ENCODE measurements at regions not wholly inside any gene's neighbourhood (a gene's known extent, or its start where the extent isn't known, plus 50 kb on each side); places are given as distances from the start of the nearest gene placed in this dataset.

DNA sequence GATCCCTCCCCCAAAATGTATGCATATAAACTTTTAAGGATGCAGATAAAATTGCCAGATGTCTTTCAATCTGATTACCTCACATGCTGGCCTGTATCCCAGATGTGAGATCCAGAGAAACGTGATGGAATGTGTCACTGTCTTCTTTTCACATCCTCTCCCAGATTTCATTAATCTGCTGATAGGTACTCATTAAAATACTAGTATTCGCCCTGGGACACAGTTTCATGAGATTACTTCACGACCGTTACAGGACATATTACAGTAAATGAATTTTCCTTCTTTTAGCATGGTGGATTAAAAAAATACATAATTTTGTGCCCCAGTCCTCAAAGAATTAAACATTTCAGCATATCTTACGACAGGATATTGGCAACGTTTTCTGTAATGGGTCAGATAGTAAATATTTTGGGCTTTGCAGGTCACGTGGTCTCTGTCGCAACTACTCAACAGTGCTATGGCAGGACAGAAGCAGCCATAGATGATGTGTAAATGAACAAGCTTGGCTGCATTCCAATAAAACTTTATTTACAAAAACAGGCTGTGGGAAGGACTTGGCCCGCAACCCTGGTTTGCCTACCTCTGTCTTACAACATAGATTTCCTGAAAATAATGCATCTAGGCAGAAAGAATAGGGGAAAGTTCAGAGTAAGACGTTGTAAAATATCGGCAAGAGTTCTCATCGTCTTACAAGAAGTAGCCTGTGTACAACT, 156.0 kb upstream of the DIO3 start:
- H3K4me2 ChIP-seq (ENCODE audit: insufficient read depth, low read length), result no peak overlapping the region
- TF ChIP-seq EZH2 (IDR thresholded peaks at IDR 0.05; ENCODE audit: borderline replicate concordance, low read depth, low read length, severe bottlenecking), result no peak
- TF ChIP-seq, protein P1, sequence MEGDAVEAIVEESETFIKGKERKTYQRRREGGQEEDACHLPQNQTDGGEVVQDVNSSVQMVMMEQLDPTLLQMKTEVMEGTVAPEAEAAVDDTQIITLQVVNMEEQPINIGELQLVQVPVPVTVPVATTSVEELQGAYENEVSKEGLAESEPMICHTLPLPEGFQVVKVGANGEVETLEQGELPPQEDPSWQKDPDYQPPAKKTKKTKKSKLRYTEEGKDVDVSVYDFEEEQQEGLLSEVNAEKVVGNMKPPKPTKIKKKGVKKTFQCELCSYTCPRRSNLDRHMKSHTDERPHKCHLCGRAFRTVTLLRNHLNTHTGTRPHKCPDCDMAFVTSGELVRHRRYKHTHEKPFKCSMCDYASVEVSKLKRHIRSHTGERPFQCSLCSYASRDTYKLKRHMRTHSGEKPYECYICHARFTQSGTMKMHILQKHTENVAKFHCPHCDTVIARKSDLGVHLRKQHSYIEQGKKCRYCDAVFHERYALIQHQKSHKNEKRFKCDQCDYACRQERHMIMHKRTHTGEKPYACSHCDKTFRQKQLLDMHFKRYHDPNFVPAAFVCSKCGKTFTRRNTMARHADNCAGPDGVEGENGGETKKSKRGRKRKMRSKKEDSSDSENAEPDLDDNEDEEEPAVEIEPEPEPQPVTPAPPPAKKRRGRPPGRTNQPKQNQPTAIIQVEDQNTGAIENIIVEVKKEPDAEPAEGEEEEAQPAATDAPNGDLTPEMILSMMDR (IDR thresholded peaks at IDR 0.05; ENCODE audit: borderline replicate concordance, extremely low read depth, low read length, poor library complexity, severe bottlenecking), result no peak
- no peaks in the 10 kb centered on the region for H3K36me3 ChIP-seq (ENCODE audit: insufficient read depth, low read length)
- H3K27me3 ChIP-seq (ENCODE audit: insufficient read depth, low read length, poor library complexity), result peaks cover 40% of the 10 kb centered on the region
- H3K4me1 ChIP-seq (ENCODE audit: insufficient read depth, low read length), result no peaks in the 10 kb centered on the region
- H3K79me2 ChIP-seq (ENCODE audit: insufficient read depth, low read length), result no peaks in the 10 kb centered on the region
- 0 out of 2 replicates have a peak, but pooled peaks cover 2% of the 10 kb centered on the region for H4K20me1 ChIP-seq (ENCODE audit: insufficient read depth, low read length)
- no peak overlapping the region for H3K27ac ChIP-seq (ENCODE audit: low read length)
- no peak overlapping the region for H3K9ac ChIP-seq (ENCODE audit: low read depth, low read length)
- H2AFZ ChIP-seq (ENCODE audit: low read depth, low read length), result no peak overlapping the region
- H3K9me3 ChIP-seq (ENCODE audit: insufficient read depth, low read length, severe bottlenecking), result no peaks in the 10 kb centered on the region
- ATAC-seq (ENCODE audit: insufficient read depth, low read depth), result no peak
- H3K4me3 ChIP-seq (ENCODE audit: low read depth in 1 of 2, low read length in 2 of 2), result no peak overlapping the region
- no peak for DNase-seq

DNA sequence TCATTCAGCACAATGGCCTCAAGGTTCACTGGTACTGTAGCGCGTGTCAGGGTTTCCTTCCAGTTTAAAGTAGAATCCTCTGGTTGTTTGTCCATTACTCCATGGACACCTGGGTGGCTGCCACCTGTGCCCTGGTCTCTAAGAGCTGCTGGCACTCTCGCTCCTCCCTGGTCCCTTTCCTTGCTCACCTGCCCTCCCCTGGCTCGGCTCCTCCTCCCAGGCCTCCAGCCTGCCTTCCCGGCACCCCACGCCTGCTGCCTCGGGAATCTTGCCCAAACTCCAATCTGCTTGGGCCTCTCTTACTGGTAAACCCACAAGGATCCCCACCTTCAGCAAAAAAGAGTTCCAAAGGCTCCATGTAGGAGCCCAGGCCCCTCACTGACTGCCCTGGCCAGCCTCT, 154.4 kb upstream of the DIO3 start:
- no peak for ATAC-seq (ENCODE audit: insufficient read depth, low read depth)
- no peak overlapping the region for H3K27ac ChIP-seq (ENCODE audit: low read length)
- TF ChIP-seq, protein P1 (IDR thresholded peaks at IDR 0.05; ENCODE audit: borderline replicate concordance, extremely low read depth, low read length, poor library complexity, severe bottlenecking), result no peak
- no peak for TF ChIP-seq EZH2 (IDR thresholded peaks at IDR 0.05; ENCODE audit: borderline replicate concordance, low read depth, low read length, severe bottlenecking)
- H3K27me3 ChIP-seq (ENCODE audit: insufficient read depth, low read length, poor library complexity), result peaks cover 30% of the 10 kb centered on the region
- no peak overlapping the region for H3K4me3 ChIP-seq (ENCODE audit: low read depth in 1 of 2, low read length in 2 of 2)
- no peaks in the 10 kb centered on the region for H3K36me3 ChIP-seq (ENCODE audit: insufficient read depth, low read length)
- H3K79me2 ChIP-seq (ENCODE audit: insufficient read depth, low read length), result no peaks in the 10 kb centered on the region
- no peak overlapping the region for H3K4me2 ChIP-seq (ENCODE audit: insufficient read depth, low read length)
- no peaks in the 10 kb centered on the region for H3K4me1 ChIP-seq (ENCODE audit: insufficient read depth, low read length)
- no peak for DNase-seq
- no peak overlapping the region for H2AFZ ChIP-seq (ENCODE audit: low read depth, low read length)
- H3K9ac ChIP-seq (ENCODE audit: low read depth, low read length), result no peak overlapping the region
- H4K20me1 ChIP-seq (ENCODE audit: insufficient read depth, low read length), result 0 out of 2 replicates have a peak, but pooled peaks cover 2% of the 10 kb centered on the region
- no peaks in the 10 kb centered on the region for H3K9me3 ChIP-seq (ENCODE audit: insufficient read depth, low read length, severe bottlenecking)

DNA sequence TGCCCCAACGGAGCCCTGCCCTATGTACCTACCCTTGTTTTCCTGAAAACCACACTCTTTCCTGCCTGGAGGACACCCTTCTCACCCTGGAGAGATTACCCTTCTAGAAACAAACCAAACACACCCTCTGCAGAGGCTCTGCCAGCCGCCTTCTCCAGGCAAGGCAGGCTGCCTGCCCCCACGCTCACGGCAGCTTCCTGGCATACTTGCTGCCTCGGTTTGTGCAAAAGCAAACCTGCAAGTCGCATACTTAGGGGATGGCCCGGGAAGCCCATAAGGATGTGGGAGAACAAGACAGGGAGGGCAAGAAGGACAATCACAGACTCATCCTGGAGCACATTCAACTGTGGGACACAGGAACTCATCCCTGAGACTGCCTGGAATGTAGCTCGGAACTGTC, 154.0 kb upstream of the DIO3 start:
- H3K27ac ChIP-seq (ENCODE audit: low read length), result no peak overlapping the region
- 0 out of 2 replicates have a peak, but pooled peaks cover 2% of the 10 kb centered on the region for H4K20me1 ChIP-seq (ENCODE audit: insufficient read depth, low read length)
- ATAC-seq (ENCODE audit: insufficient read depth, low read depth) (no peak), DNase-seq (no peak)
- H3K4me2 ChIP-seq (ENCODE audit: insufficient read depth, low read length), result no peak overlapping the region
- H3K9ac ChIP-seq (ENCODE audit: low read depth, low read length), result no peak overlapping the region
- no peaks in the 10 kb centered on the region for H3K9me3 ChIP-seq (ENCODE audit: insufficient read depth, low read length, severe bottlenecking)
- peaks cover 32% of the 10 kb centered on the region for H3K27me3 ChIP-seq (ENCODE audit: insufficient read depth, low read length, poor library complexity)
- H3K79me2 ChIP-seq (ENCODE audit: insufficient read depth, low read length), result no peaks in the 10 kb centered on the region
- no peak for TF ChIP-seq EZH2 (IDR thresholded peaks at IDR 0.05; ENCODE audit: borderline replicate concordance, low read depth, low read length, severe bottlenecking)
- TF ChIP-seq, protein P1 (IDR thresholded peaks at IDR 0.05; ENCODE audit: borderline replicate concordance, extremely low read depth, low read length, poor library complexity, severe bottlenecking), result no peak
- no peak overlapping the region for H3K4me3 ChIP-seq (ENCODE audit: low read depth in 1 of 2, low read length in 2 of 2)
- no peak overlapping the region for H2AFZ ChIP-seq (ENCODE audit: low read depth, low read length)
- H3K36me3 ChIP-seq (ENCODE audit: insufficient read depth, low read length), result no peaks in the 10 kb centered on the region
- H3K4me1 ChIP-seq (ENCODE audit: insufficient read depth, low read length), result no peaks in the 10 kb centered on the region
